NB4 (cell line): ENCODE measurements at regions not wholly inside any gene's neighbourhood (a gene's known extent, or its start where the extent isn't known, plus 50 kb on each side); places are given as distances from the start of the nearest gene placed in this dataset.

Source experiments
- CTCF ChIP-seq: IDR thresholded peaks from one replicate; pipeline ENCODE4 v1.5.1; 2012; ENCODE audit warnings: low read depth, low read length
- POLR2A ChIP-seq: IDR thresholded peaks from 2 replicates; pipeline ENCODE4 v1.6.1; 2011; ENCODE audit warnings: mild to moderate bottlenecking; ENCODE audit not compliant: insufficient read length; ENCODE audit errors: extremely low read depth
- TF ChIP-seq, protein P1 (sequence below): IDR thresholded peaks from 2 replicates; pipeline ENCODE4 v1.6.1; 2011; ENCODE audit warnings: low read depth, low read length

GRCh38 chr12:30181334-30181733, 397.6 kb upstream of the TMTC1 start:
- TF ChIP-seq POLR2A, result no peak
- no peak for TF ChIP-seq CTCF
- TF ChIP-seq, protein P1, sequence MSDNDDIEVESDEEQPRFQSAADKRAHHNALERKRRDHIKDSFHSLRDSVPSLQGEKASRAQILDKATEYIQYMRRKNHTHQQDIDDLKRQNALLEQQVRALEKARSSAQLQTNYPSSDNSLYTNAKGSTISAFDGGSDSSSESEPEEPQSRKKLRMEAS, result no peak
